ENCODE measurements at regions not wholly inside any gene's neighbourhood (a gene's known extent, or its start where the extent isn't known, plus 50 kb on each side); places are given as distances from the start of the nearest gene placed in this dataset.

DNA sequence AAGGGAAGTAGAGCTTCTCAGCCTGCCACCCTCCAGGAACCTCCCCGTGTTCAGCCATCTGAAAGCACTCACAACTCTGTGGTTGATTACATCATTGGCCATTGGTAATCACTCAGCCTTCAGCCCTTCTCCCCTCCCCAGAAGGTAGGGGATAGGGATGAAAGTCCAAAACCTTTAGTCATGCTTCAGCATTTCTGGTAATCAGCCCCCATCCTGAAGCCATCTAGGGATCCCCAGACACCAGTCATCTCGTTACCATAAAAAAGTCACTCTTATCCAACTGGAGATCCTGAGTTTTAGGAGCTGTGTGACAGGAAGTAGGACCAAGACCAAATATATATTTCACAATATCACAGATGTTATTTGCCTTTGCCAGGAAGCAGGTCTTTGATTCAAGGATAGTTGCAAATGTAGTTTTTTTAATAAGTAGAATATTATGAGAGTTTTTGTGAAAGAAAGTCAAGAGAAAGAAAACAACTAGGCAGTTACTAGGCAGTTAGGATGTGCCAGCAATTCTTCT lies 364.6 kb upstream of the NOCT start:
- TF ChIP-seq, protein P1, sequence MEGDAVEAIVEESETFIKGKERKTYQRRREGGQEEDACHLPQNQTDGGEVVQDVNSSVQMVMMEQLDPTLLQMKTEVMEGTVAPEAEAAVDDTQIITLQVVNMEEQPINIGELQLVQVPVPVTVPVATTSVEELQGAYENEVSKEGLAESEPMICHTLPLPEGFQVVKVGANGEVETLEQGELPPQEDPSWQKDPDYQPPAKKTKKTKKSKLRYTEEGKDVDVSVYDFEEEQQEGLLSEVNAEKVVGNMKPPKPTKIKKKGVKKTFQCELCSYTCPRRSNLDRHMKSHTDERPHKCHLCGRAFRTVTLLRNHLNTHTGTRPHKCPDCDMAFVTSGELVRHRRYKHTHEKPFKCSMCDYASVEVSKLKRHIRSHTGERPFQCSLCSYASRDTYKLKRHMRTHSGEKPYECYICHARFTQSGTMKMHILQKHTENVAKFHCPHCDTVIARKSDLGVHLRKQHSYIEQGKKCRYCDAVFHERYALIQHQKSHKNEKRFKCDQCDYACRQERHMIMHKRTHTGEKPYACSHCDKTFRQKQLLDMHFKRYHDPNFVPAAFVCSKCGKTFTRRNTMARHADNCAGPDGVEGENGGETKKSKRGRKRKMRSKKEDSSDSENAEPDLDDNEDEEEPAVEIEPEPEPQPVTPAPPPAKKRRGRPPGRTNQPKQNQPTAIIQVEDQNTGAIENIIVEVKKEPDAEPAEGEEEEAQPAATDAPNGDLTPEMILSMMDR (IDR thresholded peaks at IDR 0.05 in 8 of 11, conservative IDR thresholded peaks at IDR 0.05 in 3 of 11): no peak
- no peak for TF ChIP-seq POLR2AphosphoS5 (IDR thresholded peaks at IDR 0.05)
